C4-2B (cell line): ENCODE measurements at regions not wholly inside any gene's neighbourhood (a gene's known extent, or its start where the extent isn't known, plus 50 kb on each side); places are given as distances from the start of the nearest gene placed in this dataset.
"Not testable (repeated sequence)": the region's sequence is repeated elsewhere in the genome, so short reads cannot be mapped to it uniquely, and the experiment has no call there.

ENCODE experiments used
- ZFX ChIP-seq: fragments of 450-650 bp; IDR thresholded peaks from 2 replicates; pipeline ENCODE4 v1.6.1; 2017
- TF ChIP-seq, protein P1 (sequence below): fragments of 450-650 bp; conservative IDR thresholded peaks from 2 replicates; pipeline ENCODE4 v1.5.1; 2017; ENCODE audit warnings: mild to moderate bottlenecking

GRCh38 chr1:149726688-149727087 lies 55.8 kb upstream of the FCGR1A start:
- TF ChIP-seq, protein P1, sequence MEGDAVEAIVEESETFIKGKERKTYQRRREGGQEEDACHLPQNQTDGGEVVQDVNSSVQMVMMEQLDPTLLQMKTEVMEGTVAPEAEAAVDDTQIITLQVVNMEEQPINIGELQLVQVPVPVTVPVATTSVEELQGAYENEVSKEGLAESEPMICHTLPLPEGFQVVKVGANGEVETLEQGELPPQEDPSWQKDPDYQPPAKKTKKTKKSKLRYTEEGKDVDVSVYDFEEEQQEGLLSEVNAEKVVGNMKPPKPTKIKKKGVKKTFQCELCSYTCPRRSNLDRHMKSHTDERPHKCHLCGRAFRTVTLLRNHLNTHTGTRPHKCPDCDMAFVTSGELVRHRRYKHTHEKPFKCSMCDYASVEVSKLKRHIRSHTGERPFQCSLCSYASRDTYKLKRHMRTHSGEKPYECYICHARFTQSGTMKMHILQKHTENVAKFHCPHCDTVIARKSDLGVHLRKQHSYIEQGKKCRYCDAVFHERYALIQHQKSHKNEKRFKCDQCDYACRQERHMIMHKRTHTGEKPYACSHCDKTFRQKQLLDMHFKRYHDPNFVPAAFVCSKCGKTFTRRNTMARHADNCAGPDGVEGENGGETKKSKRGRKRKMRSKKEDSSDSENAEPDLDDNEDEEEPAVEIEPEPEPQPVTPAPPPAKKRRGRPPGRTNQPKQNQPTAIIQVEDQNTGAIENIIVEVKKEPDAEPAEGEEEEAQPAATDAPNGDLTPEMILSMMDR, result not testable (repeated sequence)
- not testable (repeated sequence) for TF ChIP-seq ZFX
